HepG2 (cell line): ENCODE measurements at regions not wholly inside any gene's neighbourhood (a gene's known extent, or its start where the extent isn't known, plus 50 kb on each side); places are given as distances from the start of the nearest gene placed in this dataset.

ENCODE experiments used
- ATAC-seq: fragments of 200-7000 bp; cut with Tn5 transposase; 3 replicates; pipeline ENCODE4 v1.9.1; 2020; ENCODE audit warnings: mild to moderate bottlenecking, moderate library complexity
- BruUV-seq: library from RNA; stranded (reverse); fragments of 400-500 nt; replicated peaks from 2 replicates; lab custom pipeline; 2021; lab: Mats Ljungman, UMichigan
- CTCF ChIA-PET: fragments of 300-600 bp; formaldehyde crosslinking; extraction: SDS; loops from one replicate; lab custom pipeline; 2021; ENCODE audit warnings: low total read pairs, inconsistent platforms, low intra/inter-chr PET ratio; lab: Yijun Ruan, JAX
- POLR2A ChIA-PET: fragments of 350-600 bp; sonication (Branson Sonifier 250); formaldehyde crosslinking; loops from one replicate; lab custom pipeline; 2020; ENCODE audit warnings: antibody characterized with exemption, inconsistent platforms; lab: Yijun Ruan, JAX
- DNase-seq: peaks from one replicate; pipeline ENCODE4 v3.0.0-alpha.2; 2015; ENCODE audit warnings: low spot score
- FAIRE-seq: peaks from 3 replicates; lab custom pipeline; 2011; peaks lifted over from hg19 to GRCh38; lab: Jason Lieb, UNC
- H2AFZ ChIP-seq: one replicate; pipeline ENCODE4 v1.6.1; 2011; ENCODE audit warnings: low read length, inconsistent platforms
- H3K27ac ChIP-seq: fragments of 300-600 bp; 3 replicates; pipeline ENCODE4 v1.8.0; 2011; ENCODE audit warnings: mixed run types, mild to moderate bottlenecking, mixed read lengths, low read length, inconsistent platforms; ENCODE audit not compliant: insufficient read depth; ENCODE audit errors: extremely low read length
- H3K27me3 ChIP-seq, 2 experiments: fragments of 200-600 bp in 1 of 2; 2 replicates in 1 of 2; 3 replicates in 1 of 2; pipeline versions ENCODE4 v1.6.0 to v1.8.0; 2011; ENCODE audit warnings: low read length in 2 of 2, mild to moderate bottlenecking in 2 of 2, moderate library complexity in 2 of 2, inconsistent platforms in 1 of 2; ENCODE audit not compliant: insufficient read depth in 2 of 2, control insufficient read depth in 1 of 2
- H3K36me3 ChIP-seq, 2 experiments: fragments of 200-600 bp in 1 of 2; replicated peaks in 1 of 2; 2 replicates in 1 of 2; 3 replicates in 1 of 2; pipeline versions ENCODE4 v1.5.1 to v1.8.0; 2011; ENCODE audit warnings: low read length in 2 of 2, inconsistent platforms in 1 of 2; ENCODE audit not compliant: insufficient read depth in 2 of 2, control insufficient read depth in 1 of 2
- H3K4me1 ChIP-seq: 2 replicates; pipeline ENCODE4 v1.5.1; 2012; ENCODE audit warnings: low read length, inconsistent platforms; ENCODE audit not compliant: insufficient read depth
- H3K4me2 ChIP-seq: 2 replicates; pipeline ENCODE4 v1.6.0; 2011; ENCODE audit warnings: low read depth, low read length, inconsistent platforms
- H3K4me3 ChIP-seq, 3 experiments: fragments of 200-600 bp in 1 of 3; sonication (generic), shearing (Covaris generic) in 1 of 3; replicated peaks in 1 of 3; 2 replicates each; pipeline ENCODE4 v1.5.1; 2011 to 2016; ENCODE audit warnings: low read length in 3 of 3, inconsistent platforms in 2 of 3, low read depth in 2 of 3, mild to moderate bottlenecking in 2 of 3, control low read depth in 1 of 3, mixed read lengths in 1 of 3; ENCODE audit not compliant: insufficient read depth in 1 of 3
- H3K79me2 ChIP-seq: one replicate; pipeline ENCODE4 v1.6.1; 2011; ENCODE audit warnings: low read length, inconsistent platforms; ENCODE audit not compliant: insufficient read depth
- H3K9ac ChIP-seq: 2 replicates; pipeline ENCODE4 v1.6.0; 2011; ENCODE audit warnings: mild to moderate bottlenecking, low read depth, low read length, inconsistent platforms; ENCODE audit not compliant: insufficient read depth
- H3K9me3 ChIP-seq: 2 replicates; pipeline ENCODE4 v1.5.1; 2012; ENCODE audit warnings: mild to moderate bottlenecking, low read length
- H4K20me1 ChIP-seq: 2 replicates; pipeline ENCODE4 v1.6.0; 2011; ENCODE audit warnings: inconsistent platforms, mild to moderate bottlenecking, low read length, moderate library complexity; ENCODE audit not compliant: insufficient read depth
- BRD4 ChIP-seq: sonication (generic); formaldehyde crosslinking; IDR thresholded peaks from 2 replicates; pipeline ENCODE4 v1.4.0; 2020; ENCODE audit warnings: missing genetic modification reagents
- HNRNPLL ChIP-seq: fragments of 200-400 bp; formaldehyde crosslinking; IDR thresholded peaks from 2 replicates; pipeline ENCODE4 v1.6.1; 2017; ENCODE audit warnings: mild to moderate bottlenecking, low read depth, low read length; ENCODE audit not compliant: poor library complexity, severe bottlenecking
- KLF9 ChIP-seq: IDR thresholded peaks from 2 replicates; pipeline ENCODE4 v1.6.1; 2016; ENCODE audit warnings: low read depth
- MAZ ChIP-seq, 2 experiments: sonication (generic) in 1 of 2; formaldehyde crosslinking in 1 of 2; IDR thresholded peaks; 2 replicates each; pipeline versions ENCODE4 v1.5.0 to v1.6.1; 2012 to 2020; ENCODE audit warnings: low read depth in 2 of 2, mild to moderate bottlenecking in 2 of 2, borderline replicate concordance in 1 of 2, improper control_type of control experiment in 1 of 2, low read length in 1 of 2, missing genetic modification reagents in 1 of 2, moderate library complexity in 1 of 2
- NFYB ChIP-seq: sonication (generic); formaldehyde crosslinking; IDR thresholded peaks from 2 replicates; pipeline ENCODE4 v1.4.0; 2020; ENCODE audit warnings: missing genetic modification reagents
- RBAK ChIP-seq: sonication (generic); formaldehyde crosslinking; IDR thresholded peaks from 2 replicates; pipeline ENCODE4 v1.5.1; 2020; ENCODE audit warnings: mild to moderate bottlenecking, missing genetic modification reagents
- SRSF9 ChIP-seq: fragments of 200-400 bp; formaldehyde crosslinking; IDR thresholded peaks from 2 replicates; pipeline ENCODE4 v1.6.1; 2018; ENCODE audit warnings: borderline replicate concordance, mild to moderate bottlenecking, low read depth, low read length; ENCODE audit not compliant: insufficient read depth, poor library complexity, severe bottlenecking
- STAG1 ChIP-seq: sonication (generic); formaldehyde crosslinking; IDR thresholded peaks from 2 replicates; pipeline ENCODE4 v1.4.0; 2020; ENCODE audit warnings: missing genetic modification reagents
- ZFY ChIP-seq: sonication (generic); formaldehyde crosslinking; IDR thresholded peaks from 2 replicates; pipeline ENCODE4 v1.4.0; 2020; ENCODE audit warnings: missing genetic modification reagents
- ZMYM3 ChIP-seq: sonication (generic); formaldehyde crosslinking; IDR thresholded peaks from 2 replicates; pipeline ENCODE4 v1.5.1; 2020; ENCODE audit warnings: mild to moderate bottlenecking, missing genetic modification reagents
- ZNF431 ChIP-seq: sonication (generic); formaldehyde crosslinking; IDR thresholded peaks from 2 replicates; pipeline ENCODE4 v1.9.0; 2022; ENCODE audit warnings: missing genetic modification reagents, low read depth, mild to moderate bottlenecking, borderline replicate concordance
- ZNF629 ChIP-seq: sonication (generic); formaldehyde crosslinking; conservative IDR thresholded peaks from 2 replicates; pipeline ENCODE4 v1.5.0; 2020; ENCODE audit warnings: missing genetic modification reagents
- ZNF672 ChIP-seq: sonication (generic); formaldehyde crosslinking; IDR thresholded peaks from 2 replicates; pipeline ENCODE4 v1.8.1; 2022; ENCODE audit warnings: missing genetic modification reagents
- ZNF709 ChIP-seq: sonication (generic); formaldehyde crosslinking; IDR thresholded peaks from 2 replicates; pipeline ENCODE4 v1.5.0; 2020; ENCODE audit warnings: mild to moderate bottlenecking, missing genetic modification reagents
- WGBS: methylation state at CpG from one replicate; pipeline ENCODE4 v1.1.6; 2017; ENCODE audit warnings: low lambda C conversion rate; 5-methylcytosine and 5-hydroxymethylcytosine counted together
- in situ Hi-C: cut with HindIII; loops from 2 replicates; pipeline ENCODE4 v1.10.0; 2017; ENCODE audit warnings: low pct_unique_long_range_greater_than_20kb; ENCODE audit not compliant: extremely low pct_ligation_motif_present
- intact Hi-C: fragments of 100-400 bp; cut with micrococcal nuclease; formaldehyde crosslinking; loops from one replicate; pipeline ENCODE4 v1.10.0; 2022; ENCODE audit not compliant: unreplicated experiment
- TF ChIP-seq, protein P1 (sequence below): sonication (generic); formaldehyde crosslinking; IDR thresholded peaks from 2 replicates; pipeline ENCODE4 v1.4.0; 2020; ENCODE audit warnings: mild to moderate bottlenecking, missing genetic modification reagents
- TF ChIP-seq, protein P2 (sequence below): sonication (generic); formaldehyde crosslinking; conservative IDR thresholded peaks from 2 replicates; pipeline ENCODE4 v1.8.0; 2022; ENCODE audit warnings: low read depth, missing genetic modification reagents
- TF ChIP-seq, protein P3 (sequence below): sonication (generic); formaldehyde crosslinking; IDR thresholded peaks from 2 replicates; pipeline ENCODE4 v1.8.1; 2023; ENCODE audit warnings: mild to moderate bottlenecking, missing genetic modification reagents

DNA sequence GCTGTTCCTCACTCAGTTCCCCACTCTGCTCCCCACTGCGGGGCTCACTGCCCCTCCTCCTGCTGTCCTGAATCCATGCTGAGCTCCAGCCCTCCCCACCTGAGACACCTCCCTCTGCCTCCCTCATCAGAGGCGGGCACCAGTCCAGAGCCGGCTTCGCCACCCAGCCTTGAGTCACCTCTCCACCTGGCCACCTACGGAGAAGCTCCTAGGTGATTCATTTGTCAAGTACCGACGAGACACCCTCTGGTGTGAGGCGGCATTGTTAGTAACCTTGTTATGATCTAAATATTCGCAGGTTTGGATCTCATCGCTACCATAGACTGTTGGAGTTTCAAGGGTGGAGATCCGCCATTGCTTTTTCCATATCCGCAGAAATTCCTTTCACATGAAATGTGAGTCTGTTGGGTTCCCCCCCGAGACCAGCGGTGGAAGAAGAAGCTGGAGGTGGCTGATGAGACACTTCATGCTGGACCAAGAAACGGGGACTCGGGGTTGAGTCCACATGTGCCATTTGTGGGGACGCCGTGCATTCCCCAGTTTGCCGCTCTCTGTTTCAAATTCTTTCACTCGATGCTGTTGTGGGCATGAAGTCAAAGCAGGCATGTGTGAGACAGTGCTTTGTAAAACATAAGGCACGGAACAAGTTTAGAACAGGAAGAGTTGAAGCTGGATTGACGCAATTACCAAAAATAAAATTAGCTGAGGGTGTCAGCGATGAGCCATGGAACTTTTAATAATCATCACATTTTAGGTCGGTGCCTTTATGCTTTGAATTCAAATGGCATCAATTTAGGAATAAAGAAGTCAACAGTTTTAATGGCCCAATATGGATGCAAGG is 259.8 kb upstream of the HDAC4 start (continued):
- no peak for TF ChIP-seq ZNF629 (CRISPR knock-in tag)
- no peak for TF ChIP-seq ZNF431 (CRISPR knock-in tag)
- TF ChIP-seq, protein P1, sequence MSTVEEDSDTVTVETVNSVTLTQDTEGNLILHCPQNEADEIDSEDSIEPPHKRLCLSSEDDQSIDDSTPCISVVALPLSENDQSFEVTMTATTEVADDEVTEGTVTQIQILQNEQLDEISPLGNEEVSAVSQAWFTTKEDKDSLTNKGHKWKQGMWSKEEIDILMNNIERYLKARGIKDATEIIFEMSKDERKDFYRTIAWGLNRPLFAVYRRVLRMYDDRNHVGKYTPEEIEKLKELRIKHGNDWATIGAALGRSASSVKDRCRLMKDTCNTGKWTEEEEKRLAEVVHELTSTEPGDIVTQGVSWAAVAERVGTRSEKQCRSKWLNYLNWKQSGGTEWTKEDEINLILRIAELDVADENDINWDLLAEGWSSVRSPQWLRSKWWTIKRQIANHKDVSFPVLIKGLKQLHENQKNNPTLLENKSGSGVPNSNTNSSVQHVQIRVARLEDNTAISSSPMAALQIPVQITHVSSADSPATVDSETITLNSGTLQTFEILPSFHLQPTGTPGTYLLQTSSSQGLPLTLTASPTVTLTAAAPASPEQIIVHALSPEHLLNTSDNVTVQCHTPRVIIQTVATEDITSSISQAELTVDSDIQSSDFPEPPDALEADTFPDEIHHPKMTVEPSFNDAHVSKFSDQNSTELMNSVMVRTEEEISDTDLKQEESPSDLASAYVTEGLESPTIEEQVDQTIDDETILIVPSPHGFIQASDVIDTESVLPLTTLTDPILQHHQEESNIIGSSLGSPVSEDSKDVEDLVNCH (CRISPR knock-in tag): no peak
- no peak for TF ChIP-seq HNRNPLL
- TF ChIP-seq, all 625 proteins: peak for 0

DNA sequence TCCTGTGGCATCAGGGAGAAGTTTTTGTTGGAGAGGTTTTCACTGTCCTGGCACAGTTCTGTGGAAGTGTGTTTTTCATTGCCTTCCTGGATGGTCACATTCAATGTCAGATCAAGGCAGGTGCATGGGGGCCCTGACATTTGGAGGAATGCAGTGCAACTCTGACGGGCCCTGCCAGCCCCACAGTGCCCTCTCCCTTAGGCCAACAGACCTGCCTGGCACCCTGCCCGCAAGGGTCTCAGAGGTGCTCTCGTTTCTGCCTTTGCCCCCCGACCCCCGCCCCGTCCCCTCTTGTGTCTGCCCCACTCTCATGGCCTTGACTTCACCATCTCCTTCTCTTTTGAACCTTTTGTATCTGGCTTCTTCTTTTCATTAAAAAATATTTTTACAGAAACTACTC is 257.2 kb upstream of the HDAC4 start:
- H2AFZ ChIP-seq: no peak overlapping the region
- no peak overlapping the region for H3K9ac ChIP-seq
- no peak for FAIRE-seq
- H3K27ac ChIP-seq: no peak overlapping the region
- intact Hi-C loops (no loop called here), in situ Hi-C loops (no loop called here)
- H3K4me3 ChIP-seq: no peak overlapping the region
- peaks cover 0 to 31% of the 10 kb centered on the region in 2 experiments; a peak in 3 of 5 replicates for H3K27me3 ChIP-seq
- H3K9me3 ChIP-seq: no peaks in the 10 kb centered on the region
- no peaks in the 10 kb centered on the region for H4K20me1 ChIP-seq
- BruUV-seq: no TSS peak
- no peaks in the 10 kb centered on the region for H3K79me2 ChIP-seq
- no peak for DNase-seq
- ChIA-PET CTCF (no interaction called here), POLR2A (no interaction called here)
- no peak for ATAC-seq
- no peak overlapping the region for H3K4me2 ChIP-seq
- 12% methylated on average over 6 of the region's 6 CpGs for WGBS
- H3K4me1 ChIP-seq: no peaks in the 10 kb centered on the region
- no peaks in the 10 kb centered on the region for H3K36me3 ChIP-seq
- TF ChIP-seq KLF9 (CRISPR knock-in tag) (no peak), RBAK (CRISPR knock-in tag) (no peak), ZNF709 (CRISPR knock-in tag) (no peak), SRSF9 (no peak), ZMYM3 (no peak), NFYB (CRISPR knock-in tag) (no peak), BRD4 (no peak), MAZ (IDR thresholded peaks at IDR 0.05; ENCODE audit: borderline replicate concordance, low read depth, low read length) (no peak), MAZ (CRISPR knock-in tag; IDR thresholded peaks at IDR 0.05; ENCODE audit: low read depth) (no peak), ZNF672 (CRISPR knock-in tag) (no peak), STAG1 (CRISPR knock-in tag) (no peak), ZFY (CRISPR knock-in tag) (no peak)
- TF ChIP-seq, protein P2, sequence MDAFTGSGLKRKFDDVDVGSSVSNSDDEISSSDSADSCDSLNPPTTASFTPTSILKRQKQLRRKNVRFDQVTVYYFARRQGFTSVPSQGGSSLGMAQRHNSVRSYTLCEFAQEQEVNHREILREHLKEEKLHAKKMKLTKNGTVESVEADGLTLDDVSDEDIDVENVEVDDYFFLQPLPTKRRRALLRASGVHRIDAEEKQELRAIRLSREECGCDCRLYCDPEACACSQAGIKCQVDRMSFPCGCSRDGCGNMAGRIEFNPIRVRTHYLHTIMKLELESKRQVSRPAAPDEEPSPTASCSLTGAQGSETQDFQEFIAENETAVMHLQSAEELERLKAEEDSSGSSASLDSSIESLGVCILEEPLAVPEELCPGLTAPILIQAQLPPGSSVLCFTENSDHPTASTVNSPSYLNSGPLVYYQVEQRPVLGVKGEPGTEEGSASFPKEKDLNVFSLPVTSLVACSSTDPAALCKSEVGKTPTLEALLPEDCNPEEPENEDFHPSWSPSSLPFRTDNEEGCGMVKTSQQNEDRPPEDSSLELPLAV: no peak
- TF ChIP-seq, protein P3, sequence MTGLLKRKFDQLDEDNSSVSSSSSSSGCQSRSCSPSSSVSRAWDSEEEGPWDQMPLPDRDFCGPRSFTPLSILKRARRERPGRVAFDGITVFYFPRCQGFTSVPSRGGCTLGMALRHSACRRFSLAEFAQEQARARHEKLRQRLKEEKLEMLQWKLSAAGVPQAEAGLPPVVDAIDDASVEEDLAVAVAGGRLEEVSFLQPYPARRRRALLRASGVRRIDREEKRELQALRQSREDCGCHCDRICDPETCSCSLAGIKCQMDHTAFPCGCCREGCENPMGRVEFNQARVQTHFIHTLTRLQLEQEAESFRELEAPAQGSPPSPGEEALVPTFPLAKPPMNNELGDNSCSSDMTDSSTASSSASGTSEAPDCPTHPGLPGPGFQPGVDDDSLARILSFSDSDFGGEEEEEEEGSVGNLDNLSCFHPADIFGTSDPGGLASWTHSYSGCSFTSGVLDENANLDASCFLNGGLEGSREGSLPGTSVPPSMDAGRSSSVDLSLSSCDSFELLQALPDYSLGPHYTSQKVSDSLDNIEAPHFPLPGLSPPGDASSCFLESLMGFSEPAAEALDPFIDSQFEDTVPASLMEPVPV (CRISPR knock-in tag): no peak
